AG04450 (cell line): ENCODE measurements at regions not wholly inside any gene's neighbourhood (a gene's known extent, or its start where the extent isn't known, plus 50 kb on each side); places are given as distances from the start of the nearest gene placed in this dataset.

Experiments
- CTCF ChIA-PET: fragments of 300-600, 350-600 bp; formaldehyde crosslinking; extraction: SDS; loops from one replicate; lab custom pipeline; 2022; ENCODE audit warnings: antibody characterized with exemption, inconsistent platforms; lab: Charles Lee
- POLR2A ChIA-PET: fragments of 350-600 bp; formaldehyde crosslinking; extraction: SDS; loops from one replicate; lab custom pipeline; 2021; ENCODE audit warnings: antibody characterized with exemption, inconsistent platforms; lab: Yijun Ruan, JAX
- DNase-seq: peaks from one replicate; pipeline ENCODE4 v3.0.0-alpha.2; 2011; ENCODE audit warnings: low read depth, low spot score
- H3K27ac ChIP-seq: one replicate; pipeline ENCODE4 v1.5.1; 2012; ENCODE audit warnings: low read depth, low read length, control low read depth
- H3K27me3 ChIP-seq: one replicate; pipeline ENCODE4 v1.6.0; 2012; ENCODE audit warnings: low read length; ENCODE audit not compliant: control insufficient read depth, insufficient read depth
- H3K4me3 ChIP-seq: 2 replicates; pipeline ENCODE4 v1.5.1; 2011; ENCODE audit warnings: mild to moderate bottlenecking, low read depth, low read length, control low read depth
- H3K9me3 ChIP-seq: 2 replicates; pipeline ENCODE4 v1.5.1; 2012; ENCODE audit warnings: low read length; ENCODE audit not compliant: control insufficient read depth, insufficient read depth
- CTCF ChIP-seq: IDR thresholded peaks from 2 replicates; pipeline ENCODE4 v1.5.1; 2011; ENCODE audit warnings: low read depth, low read length, control low read depth, inconsistent platforms

GRCh38 chr16:54460263-54460860, 173.8 kb upstream of the IRX3 start:
- DNase-seq: no peak
- ChIA-PET POLR2A (no interaction called here), CTCF (no interaction called here)
- no peak for TF ChIP-seq CTCF
- H3K27ac ChIP-seq: no peak overlapping the region
- no peaks in the 10 kb centered on the region for H3K9me3 ChIP-seq
- H3K4me3 ChIP-seq: no peak overlapping the region
- no peaks in the 10 kb centered on the region for H3K27me3 ChIP-seq

GRCh38 chr16:54459509-54460262, 173.1 kb upstream of the IRX3 start:
- H3K4me3 ChIP-seq: no peak overlapping the region
- CTCF ChIA-PET: no interaction called here

GRCh38 chr16:54458923-54459322, 172.3 kb upstream of the IRX3 start:
- Histone ChIP-seq H3K27me3 (no peaks in the 10 kb centered on the region), H3K9me3 (no peaks in the 10 kb centered on the region), H3K4me3 (no peak overlapping the region), H3K27ac (no peak overlapping the region)
- ChIA-PET CTCF (no interaction called here), POLR2A (no interaction called here)
- no peak for TF ChIP-seq CTCF
- no peak for DNase-seq

More at GRCh38 chr16:54459509-54460262, 173.1 kb upstream of the IRX3 start:
- no peak for DNase-seq
- TF ChIP-seq CTCF: no peak
- H3K27me3 ChIP-seq: no peaks in the 10 kb centered on the region
- POLR2A ChIA-PET: no interaction called here
- no peak overlapping the region for H3K27ac ChIP-seq
- no peaks in the 10 kb centered on the region for H3K9me3 ChIP-seq

GRCh38 chr16:54456291-54456690, 169.7 kb upstream of the IRX3 start:
- no peak overlapping the region for H3K27ac ChIP-seq
- POLR2A ChIA-PET: no interaction called here
- DNase-seq: no peak
- CTCF ChIA-PET: no interaction called here
- H3K4me3 ChIP-seq: no peak overlapping the region
- H3K27me3 ChIP-seq: no peaks in the 10 kb centered on the region
- no peaks in the 10 kb centered on the region for H3K9me3 ChIP-seq
- TF ChIP-seq CTCF: no peak

- DNase-seq: no peak
- Histone ChIP-seq H3K4me3 (no peak overlapping the region), H3K9me3 (no peaks in the 10 kb centered on the region), H3K27ac (no peak overlapping the region), H3K27me3 (no peaks in the 10 kb centered on the region)
- CTCF ChIA-PET: no interaction called here
- TF ChIP-seq CTCF: no peak
- POLR2A ChIA-PET: no interaction called here
Measured at GRCh38 chr16:54455030-54455725, 168.6 kb upstream of the IRX3 start.
